ENCODE measurements at regions not wholly inside any gene's neighbourhood (a gene's known extent, or its start where the extent isn't known, plus 50 kb on each side); places are given as distances from the start of the nearest gene placed in this dataset.

DNA sequence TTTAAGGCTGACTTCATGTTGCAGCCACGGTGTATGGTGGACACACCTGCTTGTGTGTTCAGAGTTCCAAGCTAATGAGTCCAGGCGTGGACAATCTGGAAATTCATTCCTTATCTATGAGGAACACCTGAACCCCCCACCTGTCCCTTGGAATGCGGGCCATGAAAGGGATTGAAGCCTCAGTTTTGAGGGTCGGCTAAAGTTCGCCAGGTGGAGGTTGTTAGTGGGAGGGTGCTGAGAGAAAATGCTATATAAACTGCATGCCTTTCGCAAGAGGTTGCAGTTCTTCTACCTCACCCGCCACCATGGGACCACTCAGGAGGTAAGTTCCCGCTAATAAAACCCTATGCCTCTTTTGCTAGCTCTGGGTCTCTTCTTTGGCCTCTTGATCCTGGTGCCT, 348.0 kb downstream of the BCL11B start:
- no peak overlapping the region for H3K27ac ChIP-seq
- TF ChIP-seq, protein P1, sequence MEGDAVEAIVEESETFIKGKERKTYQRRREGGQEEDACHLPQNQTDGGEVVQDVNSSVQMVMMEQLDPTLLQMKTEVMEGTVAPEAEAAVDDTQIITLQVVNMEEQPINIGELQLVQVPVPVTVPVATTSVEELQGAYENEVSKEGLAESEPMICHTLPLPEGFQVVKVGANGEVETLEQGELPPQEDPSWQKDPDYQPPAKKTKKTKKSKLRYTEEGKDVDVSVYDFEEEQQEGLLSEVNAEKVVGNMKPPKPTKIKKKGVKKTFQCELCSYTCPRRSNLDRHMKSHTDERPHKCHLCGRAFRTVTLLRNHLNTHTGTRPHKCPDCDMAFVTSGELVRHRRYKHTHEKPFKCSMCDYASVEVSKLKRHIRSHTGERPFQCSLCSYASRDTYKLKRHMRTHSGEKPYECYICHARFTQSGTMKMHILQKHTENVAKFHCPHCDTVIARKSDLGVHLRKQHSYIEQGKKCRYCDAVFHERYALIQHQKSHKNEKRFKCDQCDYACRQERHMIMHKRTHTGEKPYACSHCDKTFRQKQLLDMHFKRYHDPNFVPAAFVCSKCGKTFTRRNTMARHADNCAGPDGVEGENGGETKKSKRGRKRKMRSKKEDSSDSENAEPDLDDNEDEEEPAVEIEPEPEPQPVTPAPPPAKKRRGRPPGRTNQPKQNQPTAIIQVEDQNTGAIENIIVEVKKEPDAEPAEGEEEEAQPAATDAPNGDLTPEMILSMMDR (conservative IDR thresholded peaks at IDR 0.05) = no peak
- TF ChIP-seq ZFX (IDR thresholded peaks at IDR 0.05) = no peak

DNA sequence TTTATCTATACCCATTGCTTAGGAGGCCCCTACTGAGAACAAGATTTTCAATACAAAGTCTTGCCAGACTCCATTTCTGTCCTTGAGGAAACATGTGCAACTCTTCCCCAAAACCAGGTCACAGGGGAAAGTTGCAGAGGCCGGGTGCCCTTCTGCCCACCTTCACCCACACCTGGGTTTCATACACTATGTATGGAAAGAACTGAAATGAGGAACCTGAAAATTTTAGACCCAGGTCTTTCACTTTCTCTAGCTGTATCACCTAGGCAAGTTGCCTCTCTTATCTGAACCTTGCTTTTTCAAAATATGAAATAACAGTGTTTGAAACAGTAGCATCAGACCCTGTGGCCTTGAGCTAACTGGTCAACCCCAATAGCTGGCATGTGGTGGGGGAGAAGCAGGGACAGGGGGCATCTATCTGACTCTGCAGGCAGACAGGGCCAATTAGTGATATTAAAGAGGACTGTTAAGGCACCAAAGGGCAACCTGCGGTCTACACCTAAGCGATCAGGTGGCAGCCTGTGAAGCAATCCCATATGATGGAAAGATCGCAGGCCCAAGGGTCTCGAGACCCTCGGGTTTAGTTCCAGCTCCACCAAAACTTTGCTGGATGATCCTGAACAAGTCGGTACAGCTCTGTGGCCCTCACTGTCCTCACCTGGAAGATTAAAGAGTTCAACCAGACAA, 346.5 kb downstream of the BCL11B start:
- TF ChIP-seq, protein P1 (conservative IDR thresholded peaks at IDR 0.05) = no peak
- TF ChIP-seq ZFX (IDR thresholded peaks at IDR 0.05) = no peak
- H3K27ac ChIP-seq = no peak overlapping the region

DNA sequence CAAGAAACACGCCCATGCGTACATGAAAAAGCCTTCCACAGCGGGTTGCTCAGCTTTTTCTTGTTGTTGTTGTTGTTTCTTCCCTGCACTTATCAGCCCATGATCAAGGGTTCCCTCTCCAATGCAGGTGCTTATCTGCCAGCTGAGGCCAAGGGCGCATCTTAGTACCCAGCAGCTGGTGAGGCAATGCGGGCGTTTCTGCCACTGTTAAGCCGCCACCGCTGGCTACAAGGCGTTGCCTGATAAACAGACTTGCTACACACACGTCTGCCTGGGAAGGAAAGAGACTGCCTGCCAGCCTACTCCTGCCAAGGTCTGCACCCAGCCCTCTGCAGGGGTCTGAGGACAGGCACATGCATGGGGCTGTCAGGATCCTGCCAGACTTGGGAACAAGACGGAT, 345.9 kb downstream of the BCL11B start:
- no peak overlapping the region for H3K27ac ChIP-seq
- TF ChIP-seq, protein P1 (conservative IDR thresholded peaks at IDR 0.05) = no peak
- TF ChIP-seq ZFX (IDR thresholded peaks at IDR 0.05) = no peak

DNA sequence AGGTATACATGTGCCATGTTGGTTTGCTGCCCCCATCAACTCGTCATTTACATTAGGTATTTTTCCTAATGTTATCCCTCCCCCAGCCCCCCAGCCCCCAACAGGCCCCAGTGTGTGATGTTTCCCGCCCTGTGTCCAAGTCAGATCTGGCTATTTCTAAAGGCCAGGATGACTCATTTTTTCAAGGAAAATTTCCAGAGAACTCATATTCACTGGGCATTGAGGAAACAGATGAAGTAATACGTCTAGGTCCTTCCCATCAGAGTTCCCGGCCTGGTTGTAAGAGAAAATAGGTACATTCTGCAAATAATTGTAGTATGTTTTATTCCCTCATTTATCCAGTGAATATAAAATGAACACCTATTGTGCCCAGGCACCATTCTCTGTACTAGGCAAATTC, 345.2 kb downstream of the BCL11B start:
- no peak overlapping the region for H3K27ac ChIP-seq
- TF ChIP-seq, protein P1 (conservative IDR thresholded peaks at IDR 0.05) = no peak
- no peak for TF ChIP-seq ZFX (IDR thresholded peaks at IDR 0.05)

DNA sequence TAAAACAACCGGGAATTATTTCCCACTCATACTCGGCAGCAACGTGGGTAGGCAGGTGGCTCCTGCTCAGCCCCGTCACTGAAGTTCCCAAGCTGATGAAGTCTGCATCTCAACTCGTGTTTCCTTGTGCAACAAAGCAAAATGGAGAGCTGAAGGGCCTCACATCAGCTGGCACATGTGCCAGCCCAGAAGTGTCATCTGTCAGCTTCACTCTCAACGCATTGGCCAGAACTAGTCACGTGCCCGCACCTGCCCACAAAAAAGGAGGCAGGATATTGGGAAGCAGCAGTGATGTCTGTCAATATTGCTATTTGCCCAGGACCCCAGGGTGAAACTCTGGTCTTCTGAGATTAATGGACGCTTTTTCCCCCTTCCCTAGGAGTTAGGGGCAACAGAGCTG, 344.0 kb downstream of the BCL11B start:
- TF ChIP-seq, protein P1 (conservative IDR thresholded peaks at IDR 0.05) = no peak
- no peak for TF ChIP-seq ZFX (IDR thresholded peaks at IDR 0.05)

DNA sequence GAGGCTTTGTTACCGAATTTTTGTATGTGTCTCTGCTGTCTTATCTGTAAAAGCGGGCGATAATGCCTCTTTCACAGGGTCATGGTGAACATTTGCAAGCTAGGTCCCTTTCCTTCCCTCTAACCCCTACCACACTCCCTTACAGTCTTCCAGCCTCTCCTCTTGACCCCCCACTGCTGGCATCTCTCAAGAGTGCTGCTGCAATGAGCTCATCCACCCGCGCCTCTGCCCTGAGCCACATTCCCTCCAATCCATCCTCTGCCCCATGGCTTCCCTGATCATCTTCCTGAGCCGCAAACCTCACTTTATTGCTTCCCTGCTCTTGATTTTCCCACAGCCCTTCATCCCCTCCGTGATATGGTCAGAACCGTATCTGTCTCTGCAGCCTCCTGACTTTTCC, 343.6 kb downstream of the BCL11B start:
- TF ChIP-seq ZFX (IDR thresholded peaks at IDR 0.05) = no peak
- TF ChIP-seq, protein P1 (conservative IDR thresholded peaks at IDR 0.05) = no peak

More for the DNA sequence above, 344.0 kb downstream of the BCL11B start:
- H3K27ac ChIP-seq = no peak overlapping the region

DNA sequence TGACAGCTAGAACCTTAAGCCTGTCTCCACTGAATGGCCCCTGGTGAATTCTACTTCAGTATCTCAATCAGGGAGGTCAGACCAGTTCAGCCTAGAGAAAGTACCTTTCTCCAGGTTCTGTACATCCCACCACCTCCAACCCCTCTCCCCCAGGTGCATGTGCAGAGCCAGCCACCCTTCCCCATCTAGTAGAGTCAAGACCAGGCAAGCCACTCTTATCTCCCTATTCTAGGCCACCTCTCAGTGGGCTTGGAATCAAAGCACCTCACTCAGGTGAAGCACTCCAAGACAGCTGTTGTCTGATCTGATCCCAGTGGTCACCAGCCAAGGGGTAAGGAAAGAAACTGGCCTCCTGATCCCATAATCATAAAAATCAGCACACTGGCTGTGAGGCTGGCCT, 340.9 kb downstream of the BCL11B start:
- TF ChIP-seq, protein P1 (conservative IDR thresholded peaks at IDR 0.05) = no peak
- TF ChIP-seq ZFX (IDR thresholded peaks at IDR 0.05) = no peak
- no peak overlapping the region for H3K27ac ChIP-seq

More for the DNA sequence above, 343.6 kb downstream of the BCL11B start:
- H3K27ac ChIP-seq = no peak overlapping the region
